Ecto neural progenitor cell (in vitro differentiated cells): ENCODE measurements at regions not wholly inside any gene's neighbourhood (a gene's known extent, or its start where the extent isn't known, plus 50 kb on each side); places are given as distances from the start of the nearest gene placed in this dataset.

Source experiments
- DNase-seq: peaks from one replicate; pipeline ENCODE4 v3.0.0-alpha.2; 2018; ENCODE audit warnings: low spot score

DNA sequence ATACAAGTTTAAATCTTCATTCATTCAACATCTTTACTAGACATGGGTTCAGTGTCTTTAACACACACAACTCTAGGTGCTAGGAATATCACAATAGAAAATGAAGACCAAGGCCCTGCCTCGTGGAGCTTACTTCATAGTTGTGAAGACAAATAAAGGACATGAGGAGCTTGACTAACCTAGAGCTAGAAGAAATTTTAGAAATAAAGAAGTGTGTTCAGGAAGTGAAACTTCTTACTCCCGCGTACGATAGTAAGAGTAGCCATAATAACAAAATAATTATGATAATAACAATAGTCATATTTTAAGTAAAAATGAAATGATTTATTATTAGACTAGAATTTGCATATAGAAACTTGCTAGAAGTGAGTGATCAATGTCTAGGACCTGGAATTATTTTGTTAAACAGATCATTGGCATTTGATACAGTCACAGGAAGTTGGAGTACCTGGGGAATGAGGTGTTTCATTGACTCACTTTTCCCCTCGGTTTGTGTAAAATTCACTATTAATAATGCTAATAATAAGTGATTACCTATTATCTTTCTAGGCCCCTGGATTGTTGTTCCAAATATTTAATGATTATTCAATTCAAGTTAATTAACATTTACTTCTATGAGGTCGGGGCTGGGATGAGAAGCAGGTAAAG, 331.3 kb downstream of the NSG2 start:
- DNase-seq = no peak

DNA sequence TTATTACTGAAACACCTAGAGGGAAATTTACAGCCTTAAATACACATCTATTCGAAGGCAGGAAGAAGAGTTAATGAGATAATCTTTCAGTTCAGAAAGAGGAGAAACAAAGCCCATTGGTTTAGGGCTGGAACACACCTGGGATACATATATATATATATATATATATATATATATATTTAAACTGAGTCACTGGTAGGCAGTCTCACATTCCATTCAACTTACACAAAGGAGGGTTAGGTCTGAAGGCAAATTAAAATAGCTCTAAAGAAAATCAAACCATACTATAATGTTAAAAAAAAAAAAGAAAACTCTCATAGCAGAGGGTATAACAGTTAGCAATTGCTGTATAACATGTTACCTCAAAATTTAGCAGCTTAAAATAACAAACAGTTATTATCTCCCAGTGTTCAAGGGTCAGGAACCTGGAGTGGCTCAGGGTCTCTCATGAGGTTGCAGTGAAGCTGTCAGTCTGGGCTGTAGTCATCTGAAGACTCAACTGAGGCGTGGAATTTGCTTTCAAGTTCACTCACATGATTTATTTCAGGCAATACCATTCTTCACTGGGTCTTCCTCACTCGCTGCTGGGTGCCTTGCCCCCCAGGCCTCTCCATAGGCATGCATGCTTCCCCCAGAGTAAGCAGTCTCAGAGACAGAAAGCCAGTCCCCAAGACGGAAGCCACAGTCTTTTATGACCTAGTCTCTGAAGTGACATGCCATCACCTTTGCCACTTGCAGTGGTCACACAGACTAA, 332.8 kb downstream of the NSG2 start:
- no peak for DNase-seq

DNA sequence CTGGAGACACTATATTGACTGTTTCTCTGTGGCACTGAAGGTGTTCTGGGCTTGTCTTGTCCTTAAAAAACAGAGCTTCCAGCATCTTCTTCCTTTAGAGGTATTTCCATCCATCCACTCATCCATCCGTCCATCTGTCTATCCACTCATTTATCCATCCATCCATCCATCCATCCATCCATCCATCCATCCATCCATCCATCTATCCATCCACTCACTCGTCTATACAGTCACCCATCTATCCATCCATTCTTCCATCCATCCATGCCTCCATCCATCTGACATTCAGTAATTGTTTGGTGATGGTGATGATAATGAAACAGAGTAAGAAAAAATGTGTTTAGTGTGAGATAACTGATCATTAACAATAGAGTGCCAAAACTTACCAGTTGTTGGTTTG, 334.8 kb downstream of the NSG2 start:
- DNase-seq = no peak

DNA sequence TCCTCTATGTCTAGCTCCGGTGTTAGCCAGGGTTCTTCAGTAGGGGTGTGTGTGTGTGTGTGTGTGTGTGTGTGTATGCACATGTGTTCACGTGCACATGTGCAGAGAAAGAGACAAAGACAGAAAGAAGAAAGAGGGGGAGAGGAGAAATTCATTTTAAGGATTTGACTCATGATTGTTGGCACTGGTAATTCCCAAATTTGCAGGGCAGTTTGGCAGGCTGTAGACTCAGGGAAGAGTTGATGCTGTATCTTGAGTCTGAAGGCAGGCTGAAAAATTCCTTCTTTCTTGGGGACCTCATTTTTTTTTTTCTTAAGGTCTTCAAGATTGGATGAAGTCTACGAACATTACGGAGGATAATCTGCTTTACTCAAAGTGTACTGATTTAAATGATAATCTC, 335.7 kb downstream of the NSG2 start:
- DNase-seq = no peak

DNA sequence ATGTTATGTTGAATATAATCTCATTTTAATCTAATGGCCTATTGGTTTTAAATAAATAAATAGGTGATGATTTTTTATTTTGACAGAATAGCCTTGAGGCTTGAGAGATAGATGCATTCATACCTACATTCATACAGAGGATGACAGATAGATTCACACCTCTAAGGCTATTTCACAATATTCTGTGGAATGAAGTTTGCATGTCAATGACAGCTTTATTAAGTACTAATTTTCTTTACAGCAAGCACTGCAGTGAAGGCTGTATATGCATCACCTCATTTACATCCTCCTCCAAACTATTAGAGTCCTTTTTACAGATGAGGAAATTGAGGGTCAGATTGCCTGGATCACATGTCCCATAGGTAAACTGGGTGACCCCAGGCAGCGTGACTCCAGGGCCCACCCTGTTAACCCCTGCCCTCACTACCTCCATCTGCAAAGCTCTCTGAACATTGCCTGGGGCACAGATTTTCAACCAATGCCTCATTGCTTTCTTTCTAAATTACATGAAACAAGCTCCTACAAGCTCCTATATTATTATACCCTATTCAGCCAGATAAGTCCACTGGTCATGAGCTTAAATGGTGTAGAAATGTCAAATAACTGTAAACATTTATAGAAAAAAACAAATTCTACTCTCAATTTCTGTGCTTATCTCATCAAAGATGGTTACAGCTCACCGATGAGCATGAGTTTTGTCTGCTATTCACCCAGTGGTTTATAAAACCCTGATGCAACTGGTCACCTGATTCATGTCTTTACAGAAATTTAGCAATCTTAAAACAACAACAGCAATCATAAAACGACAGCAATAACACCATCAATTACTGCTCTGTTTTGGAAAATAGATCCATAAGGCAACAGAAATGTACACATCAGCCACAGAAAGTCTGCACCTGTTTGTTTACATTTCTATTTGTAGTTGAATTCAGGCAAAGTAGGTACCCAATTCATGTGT, 338.0 kb downstream of the NSG2 start:
- DNase-seq = no peak

DNA sequence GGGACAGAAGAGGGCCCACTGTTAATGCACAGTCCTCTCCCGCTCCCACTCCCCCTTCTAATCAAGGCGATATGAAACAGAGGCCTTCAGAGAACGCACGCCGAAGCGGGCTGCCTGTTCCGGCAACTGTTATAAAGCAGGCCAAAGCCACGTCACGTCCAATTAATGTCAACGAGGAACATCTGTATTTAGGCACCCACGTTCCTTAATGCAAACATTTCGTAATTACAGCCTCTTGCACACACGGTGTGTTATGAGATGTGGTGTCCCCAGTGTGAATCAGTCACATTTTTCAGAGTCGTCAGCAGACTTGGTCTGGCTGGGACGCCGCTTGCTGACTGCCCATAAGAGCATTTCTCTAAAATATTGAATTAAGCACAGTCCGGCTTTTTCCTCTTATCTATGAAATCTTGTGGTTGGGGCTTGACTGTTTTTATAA, 339.0 kb downstream of the NSG2 start:
- DNase-seq = no peak

DNA sequence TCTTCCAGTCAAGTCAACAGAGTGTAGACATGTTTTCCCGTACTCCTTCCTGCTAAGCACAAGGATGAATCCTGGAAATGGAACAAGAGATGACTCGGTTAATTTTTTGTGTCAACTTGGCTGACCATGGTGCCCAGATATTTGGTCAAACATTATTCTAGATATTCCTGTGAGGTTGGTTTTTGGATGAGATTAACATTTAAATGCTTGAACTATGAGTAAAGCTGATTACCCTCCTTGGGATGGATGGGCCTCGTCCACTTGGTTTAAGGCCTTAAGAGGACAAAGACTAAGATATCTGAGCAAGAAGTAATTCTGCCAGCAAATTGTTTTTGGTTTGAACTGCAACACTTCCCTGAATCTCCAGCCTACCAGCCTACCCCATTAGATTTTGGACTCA, 338.1 kb upstream of the MSX2 start:
- DNase-seq = no peak

DNA sequence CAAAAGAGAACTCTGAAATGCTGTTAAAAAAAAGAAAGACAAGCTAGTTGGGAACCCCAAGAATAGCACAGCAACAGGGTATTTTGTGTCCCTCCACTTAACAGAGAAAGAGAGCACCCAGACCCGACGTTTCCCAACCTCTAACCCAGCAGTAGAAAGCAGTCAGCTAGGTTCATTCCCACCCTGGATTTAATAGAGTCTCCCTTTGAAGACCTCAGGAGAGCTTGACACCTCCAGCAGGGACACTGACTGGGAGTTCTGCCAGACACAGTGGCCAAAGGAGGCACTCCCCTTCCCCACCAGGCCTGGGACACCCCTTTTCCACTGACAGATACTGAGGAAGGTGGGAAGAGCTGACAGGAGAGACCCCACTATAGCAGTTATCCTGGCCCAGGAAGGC, 337.5 kb upstream of the MSX2 start:
- DNase-seq = no peak

DNA sequence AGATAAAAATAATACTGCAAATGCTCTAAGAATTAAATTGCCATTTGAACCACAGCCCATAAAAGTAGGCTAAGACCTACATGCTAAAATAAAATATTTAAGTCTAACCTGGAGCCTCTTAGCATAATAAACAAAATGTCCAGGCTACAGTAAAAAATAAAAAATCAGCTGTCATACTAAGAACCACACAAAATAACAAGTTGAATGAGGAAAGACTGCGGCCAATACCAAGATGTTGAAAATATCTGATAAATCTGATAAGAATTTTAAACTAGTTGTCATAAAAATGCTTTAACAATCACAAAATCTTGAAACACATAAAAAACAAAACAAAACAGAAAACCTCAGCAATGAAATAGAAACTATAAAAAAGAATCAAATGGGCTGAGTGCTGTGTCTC, 336.9 kb upstream of the MSX2 start:
- DNase-seq = no peak

DNA sequence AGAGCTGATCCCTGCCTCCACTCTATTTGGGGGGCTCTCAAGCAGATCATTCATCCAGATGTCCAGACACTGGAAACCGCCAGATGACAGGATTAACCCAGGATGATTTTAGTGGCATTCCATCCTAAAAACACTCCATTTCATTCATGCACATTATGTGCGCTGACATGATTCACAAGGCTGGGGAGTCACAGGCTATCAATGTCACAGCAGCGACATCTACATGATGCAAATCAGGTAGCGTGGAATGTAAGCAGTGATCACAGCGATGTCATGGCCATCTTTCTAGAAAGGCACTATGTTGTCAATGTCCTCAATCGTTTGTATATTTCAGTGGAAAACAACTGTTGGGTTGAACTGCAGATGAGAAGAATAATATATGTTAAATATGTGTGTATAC, 331.5 kb upstream of the MSX2 start:
- no peak for DNase-seq

DNA sequence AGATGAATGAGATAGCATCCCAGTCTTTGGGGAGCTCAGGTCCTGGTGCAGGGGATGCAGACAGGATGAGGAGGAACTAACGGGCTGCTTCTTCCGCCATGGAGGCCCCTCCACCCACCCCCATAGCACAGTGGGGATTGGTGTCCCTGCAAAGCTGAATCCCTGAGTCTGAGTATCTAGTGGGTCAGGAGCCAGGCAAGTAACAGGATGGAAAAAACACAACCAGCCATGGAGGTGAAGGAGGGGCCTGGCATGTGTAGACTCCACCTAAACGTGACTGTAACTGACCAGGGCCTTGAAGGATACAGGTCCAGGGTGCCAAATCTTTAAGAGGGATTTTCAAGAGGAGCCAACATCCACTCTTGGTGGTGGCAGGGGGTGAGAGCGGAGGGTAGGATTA, 327.8 kb upstream of the MSX2 start:
- no peak for DNase-seq

DNA sequence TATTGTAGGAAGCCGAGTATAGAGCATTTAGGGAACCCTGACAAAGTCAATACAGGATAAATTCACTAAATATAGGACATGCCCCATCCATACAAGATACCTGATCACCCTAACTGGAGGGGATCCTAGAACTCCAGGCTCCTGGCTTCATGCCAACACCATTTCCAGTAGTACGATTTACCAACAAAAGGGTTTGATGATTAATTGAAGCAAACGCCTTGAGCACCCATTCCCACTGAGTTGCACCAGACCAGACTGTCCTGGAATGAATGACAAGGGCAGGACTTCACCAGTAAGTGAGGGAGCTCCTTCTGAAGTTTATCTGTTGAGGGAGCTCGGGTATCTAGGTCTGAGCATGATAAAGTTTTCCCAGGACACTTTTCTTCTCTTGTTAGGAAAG, 327.2 kb upstream of the MSX2 start:
- DNase-seq = no peak

DNA sequence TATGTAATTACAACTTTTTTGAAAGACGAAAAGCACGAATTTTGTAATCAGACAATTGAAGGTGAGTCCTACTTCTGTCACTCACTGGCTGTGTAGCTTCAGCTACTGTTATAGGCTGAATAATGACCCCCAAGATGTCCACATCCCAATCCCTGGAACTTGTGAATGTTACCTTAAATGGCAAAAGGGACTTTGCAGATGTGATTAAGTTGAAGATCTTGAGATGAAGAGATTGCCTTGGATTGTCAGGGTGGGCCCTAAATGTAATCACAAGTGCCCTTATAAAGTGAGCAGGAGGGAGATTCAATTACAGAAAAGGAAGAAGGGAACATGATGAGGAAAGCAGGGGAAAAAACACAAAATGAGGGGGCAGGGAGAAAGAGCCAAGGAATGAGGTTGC, 326.2 kb upstream of the MSX2 start:
- no peak for DNase-seq

DNA sequence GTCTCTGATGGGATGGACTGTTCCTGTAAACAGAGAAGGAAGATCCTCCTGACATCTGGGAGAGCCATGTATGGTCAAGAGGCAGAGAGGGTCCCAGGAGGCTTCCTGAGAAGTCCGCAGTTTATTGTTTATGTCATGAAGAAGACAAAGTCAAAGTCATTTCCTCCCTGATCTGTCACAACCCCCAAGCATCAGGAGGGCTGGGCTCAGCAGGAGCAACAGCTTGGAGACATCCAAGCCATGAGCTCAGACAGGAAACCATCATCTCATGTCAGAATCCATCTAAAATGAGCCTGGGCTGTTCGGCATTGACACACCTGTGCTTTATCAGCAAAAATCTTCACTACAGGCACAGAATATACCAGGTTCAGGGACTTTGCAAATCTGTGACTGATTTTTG, 325.0 kb upstream of the MSX2 start:
- DNase-seq = no peak

DNA sequence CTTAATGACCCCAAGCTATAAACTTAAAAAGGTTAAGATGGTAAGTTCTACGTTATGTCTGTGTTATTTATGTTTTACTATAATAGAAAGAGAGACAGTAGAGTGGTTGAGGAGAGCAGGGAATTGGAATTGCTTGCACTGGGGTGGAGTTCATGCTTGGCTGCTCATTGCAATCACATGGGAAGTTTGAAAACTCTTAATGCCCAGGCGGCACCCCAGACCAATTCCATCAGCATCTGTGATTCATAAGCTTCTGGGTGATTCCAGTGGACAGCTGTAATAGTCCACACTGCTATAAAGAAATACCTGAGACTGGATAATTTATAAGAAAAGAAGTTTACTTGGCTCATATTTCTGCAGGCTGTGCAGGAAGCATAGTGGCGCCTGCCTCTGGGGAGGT, 323.9 kb upstream of the MSX2 start:
- no peak for DNase-seq

DNA sequence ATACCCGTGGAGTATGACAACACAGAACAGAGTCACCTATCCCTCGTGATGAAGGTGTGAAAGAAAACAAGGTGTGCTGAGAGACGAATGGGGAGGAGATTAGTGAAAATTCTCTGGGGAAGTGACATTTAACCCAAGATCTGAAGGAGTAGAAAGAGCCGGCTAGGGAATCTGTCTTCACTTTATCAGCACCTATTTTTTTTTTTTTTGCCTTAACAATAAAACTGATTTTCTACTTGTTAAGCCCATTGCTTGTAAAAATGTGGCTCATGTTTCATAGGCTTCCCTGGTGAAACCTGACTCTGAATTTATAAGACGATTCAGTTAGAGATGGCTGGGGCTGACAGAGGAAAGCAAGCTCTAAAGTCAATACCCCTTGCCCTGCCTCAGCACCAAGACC, 322.6 kb upstream of the MSX2 start:
- no peak for DNase-seq

DNA sequence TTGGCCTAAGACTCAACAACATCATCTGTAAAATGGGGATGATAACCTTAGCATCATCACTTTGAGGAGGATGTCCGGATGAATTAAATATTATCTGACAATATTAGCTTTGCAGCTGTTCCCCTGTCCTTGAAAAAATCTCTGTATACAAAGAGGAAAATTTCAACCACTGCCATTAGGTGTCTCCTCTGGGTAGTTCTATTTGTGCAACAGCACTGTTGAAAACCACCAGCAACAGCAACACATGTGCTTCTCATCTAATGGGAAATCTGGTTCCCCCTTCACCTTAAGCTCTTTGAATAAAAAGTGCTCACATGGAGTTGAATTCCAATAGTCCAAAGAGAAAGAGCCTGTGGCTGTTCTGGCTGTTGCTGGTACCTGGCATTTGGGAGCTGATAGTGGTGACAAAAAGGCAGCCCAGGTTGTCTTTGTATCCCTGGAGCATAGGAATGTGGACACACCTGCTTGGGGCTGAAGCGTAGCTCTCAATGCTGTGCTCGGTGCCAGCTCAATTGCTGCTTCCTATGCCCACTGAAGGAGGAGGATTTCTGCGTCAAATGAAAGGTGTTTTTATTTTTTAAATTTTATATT, 322.1 kb upstream of the MSX2 start:
- no peak for DNase-seq

DNA sequence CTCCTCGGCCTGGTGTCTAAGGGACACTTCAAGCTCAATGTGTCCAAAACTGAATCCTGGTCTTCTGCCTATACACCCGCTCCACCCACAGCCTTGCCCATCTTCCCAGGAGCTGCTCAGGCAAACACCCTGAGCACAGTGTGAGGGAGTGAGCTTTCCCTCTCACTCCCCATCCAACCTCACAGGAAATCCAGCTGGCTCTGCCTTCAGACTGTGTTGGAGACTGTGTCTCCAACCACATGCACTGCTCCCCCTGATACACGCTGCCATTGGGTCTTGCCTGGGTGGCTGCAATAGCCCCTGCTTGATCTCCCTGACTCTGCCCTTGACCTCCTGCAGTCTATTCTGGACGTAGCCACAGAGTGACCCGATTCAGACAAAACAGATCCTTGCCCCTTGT, 319.5 kb upstream of the MSX2 start:
- DNase-seq = no peak

DNA sequence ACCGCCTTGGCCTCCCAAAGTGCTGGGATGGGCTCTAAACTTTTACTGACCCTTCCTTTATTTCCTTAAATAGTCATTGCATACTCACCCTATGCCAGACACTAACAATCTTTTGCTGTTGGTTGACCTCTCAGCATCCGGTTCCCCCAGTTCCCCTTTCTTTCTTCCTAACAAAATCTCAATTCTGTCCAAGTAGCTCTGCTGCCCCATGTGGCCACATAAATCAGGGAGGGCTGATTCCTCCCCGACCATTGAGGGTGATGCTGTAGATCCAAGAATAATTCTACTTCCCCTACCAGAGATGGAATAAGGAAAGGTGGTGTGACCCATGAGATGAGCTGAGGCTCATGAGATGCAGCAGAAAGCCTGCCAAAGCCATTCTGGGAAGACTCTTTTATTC, 315.3 kb upstream of the MSX2 start:
- no peak for DNase-seq

DNA sequence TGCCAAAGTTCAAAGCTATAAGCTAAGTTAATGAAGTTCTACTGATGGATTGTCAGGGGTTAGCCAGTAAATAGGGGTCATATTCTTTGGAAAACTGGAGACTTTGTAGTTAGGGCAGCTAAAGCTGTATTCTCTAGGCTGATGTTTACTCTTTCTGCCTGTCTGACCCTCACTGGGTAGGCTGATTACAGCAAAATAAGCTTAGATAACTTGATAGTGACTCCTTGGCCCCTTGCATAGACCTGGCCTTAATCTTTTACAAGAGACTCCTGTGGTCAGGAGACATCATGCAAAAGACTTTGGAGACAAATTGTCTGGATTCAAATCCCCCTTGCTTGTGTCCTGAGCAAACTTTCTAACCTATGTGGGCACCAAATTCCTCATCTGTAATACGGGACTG, 314.4 kb upstream of the MSX2 start:
- DNase-seq = no peak

DNA sequence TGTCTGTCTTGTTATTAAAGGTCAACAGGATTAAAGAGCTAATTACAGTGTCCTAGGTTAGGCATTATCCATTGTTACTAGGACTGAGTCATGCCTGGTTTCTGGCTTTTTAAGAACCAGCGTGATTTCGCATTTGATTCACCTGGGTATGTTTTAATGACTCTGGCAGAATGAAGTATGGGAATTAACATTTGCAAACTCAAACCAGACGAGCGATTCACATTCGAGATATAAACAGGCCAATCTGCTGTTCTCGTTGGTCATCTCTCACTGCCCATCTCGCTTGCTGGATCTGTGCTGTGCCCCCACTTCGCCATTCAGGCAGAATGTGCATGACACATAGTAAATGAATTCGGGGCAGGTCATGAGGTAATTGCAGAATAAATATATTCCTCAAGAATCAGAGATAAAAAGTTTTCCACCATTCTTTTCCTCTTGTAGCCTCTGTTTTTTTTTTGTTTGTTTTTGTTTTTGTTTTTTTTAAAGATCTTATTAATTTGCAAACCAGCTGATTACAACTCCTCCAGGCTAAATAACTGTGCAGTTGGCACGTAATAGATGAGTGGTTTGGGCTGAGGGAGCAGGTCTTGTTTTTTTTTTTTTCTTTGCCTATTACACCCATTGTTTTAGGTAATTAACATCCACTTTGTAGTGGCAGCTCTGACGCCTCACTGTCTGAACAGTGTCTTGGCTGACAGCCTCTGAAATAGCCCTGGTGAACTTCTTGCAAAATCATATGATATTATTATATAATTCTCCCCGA, 313.5 kb upstream of the MSX2 start:
- DNase-seq = no peak

DNA sequence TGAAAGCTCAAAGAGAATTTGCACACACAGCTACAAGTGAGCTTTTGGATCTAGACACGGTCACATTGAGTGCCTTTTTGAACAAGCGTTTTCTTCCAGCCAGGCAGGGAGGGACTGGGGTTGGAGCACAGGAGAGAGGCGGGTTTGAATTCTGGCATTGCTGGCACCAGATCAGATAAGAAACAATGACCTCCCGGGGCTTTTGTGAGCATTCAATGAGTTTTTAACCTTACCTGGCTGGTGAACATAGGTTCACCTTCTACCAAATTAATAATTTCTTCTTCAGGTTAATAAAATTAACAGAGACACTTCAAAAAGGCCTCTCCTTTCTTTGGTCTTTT, 312.9 kb upstream of the MSX2 start:
- DNase-seq = no peak
